ENCODE measurements at regions not wholly inside any gene's neighbourhood (a gene's known extent, or its start where the extent isn't known, plus 50 kb on each side); places are given as distances from the start of the nearest gene placed in this dataset.

- H3K4me3 ChIP-seq (replicated peaks in 1 of 2; ENCODE audit: low read depth in 1 of 2, low read length in 2 of 2): peak overlapping the region in 1 of 2 experiments; percentile 35; a peak in 2 of 4 replicates
- ChIA-PET RAD21 (ENCODE audit: low non-redundant PET in 1 of 2, low total read pairs in 2 of 2, uncharacterized antibody in 2 of 2, unreplicated experiment in 2 of 2) (interaction anchor here in 1 of 2 experiments (0.6 kb wide), 2 partner anchors 14 to 289 kb away, joined by 3 to 9 read pairs; partner anchors contain the start of gene VEGFA), POLR2A (interaction anchor here (1.1 to 2.1 kb wide), 5 partner anchors 15 to 289 kb away, joined by 4 to 10 read pairs (median 5); partner anchors contain the start of gene VEGFA), CTCF (interaction anchor here (1.0 to 1.2 kb wide), 3 partner anchors 285 to 392 kb away, joined by 3 to 5 read pairs (median 3); partner anchors contain the start of gene VEGFA)
- intact Hi-C loops (cut with micrococcal nuclease): no loop called here
- H3K36me3 ChIP-seq (ENCODE audit: control insufficient read depth in 1 of 2, insufficient read depth in 2 of 2, low read length in 2 of 2): no peaks in the 10 kb centered on the region
- H3K79me2 ChIP-seq (ENCODE audit: insufficient read depth, low read length): no peaks in the 10 kb centered on the region
- peak overlapping the region; percentile 43 for H3K9ac ChIP-seq (ENCODE audit: low read length)
- peaks cover 0 to 8% of the 10 kb centered on the region in 2 experiments; a peak in 1 of 4 replicates for H3K9me3 ChIP-seq (ENCODE audit: control insufficient read depth in 1 of 2, insufficient read depth in 1 of 2, low read depth in 1 of 2, low read length in 2 of 2)
- DNase-seq (ENCODE audit: low read depth, low spot score): peak; percentile 88
- no peaks in the 10 kb centered on the region for H3K9me2 ChIP-seq (ENCODE audit: insufficient read depth)
- BruUV-seq (replicated peaks): no TSS peak
- peak overlapping the region; percentile 71 for H3K4me2 ChIP-seq (ENCODE audit: low read length)
- H2AFZ ChIP-seq (ENCODE audit: low read depth, low read length, poor library complexity, severe bottlenecking): no peak overlapping the region
- ATAC-seq: peak; percentile 86
- no peaks in the 10 kb centered on the region for H4K20me1 ChIP-seq (ENCODE audit: insufficient read depth)
- H3K27ac ChIP-seq (ENCODE audit: low read depth, low read length): peak overlapping the region; percentile 52
- peaks cover 18 to 56% of the 10 kb centered on the region in 2 experiments for H3K4me1 ChIP-seq (ENCODE audit: control insufficient read depth in 1 of 2, insufficient read depth in 2 of 2, low read length in 2 of 2)
- H3K27me3 ChIP-seq (ENCODE audit: insufficient read depth, low read length): no peaks in the 10 kb centered on the region
- TF ChIP-seq CBX3 (IDR thresholded peaks at IDR 0.05; ENCODE audit: low read depth): no peak
- peak; percentile 63 for TF ChIP-seq TCF7L2 (IDR thresholded peaks at IDR 0.05; ENCODE audit: borderline replicate concordance, extremely low read depth, insufficient read depth, insufficient read length)
- TF ChIP-seq SRF (IDR thresholded peaks at IDR 0.05; ENCODE audit: low read depth): no peak
- TF ChIP-seq EZH2 (IDR thresholded peaks at IDR 0.05): no peak
- peak; percentile 48 for TF ChIP-seq ZBTB33 (IDR thresholded peaks at IDR 0.05; ENCODE audit: extremely low read depth, insufficient replicate concordance, low read length)
- no peak for TF ChIP-seq JUND (IDR thresholded peaks at IDR 0.05)
- no peak for TF ChIP-seq SIN3A (IDR thresholded peaks at IDR 0.05; ENCODE audit: low read depth)
- TF ChIP-seq ATF3 (IDR thresholded peaks at IDR 0.05): no peak
- TF ChIP-seq FOSL1 (IDR thresholded peaks at IDR 0.05; ENCODE audit: low read depth): no peak
- no peak for TF ChIP-seq RAD21 (IDR thresholded peaks at IDR 0.05; ENCODE audit: low read depth)
- TF ChIP-seq POLR2A (IDR thresholded peaks at IDR 0.05; ENCODE audit: borderline replicate concordance, extremely low read depth, insufficient read depth, insufficient read length): no peak
- TF ChIP-seq EGR1 (IDR thresholded peaks at IDR 0.05; ENCODE audit: low read depth): no peak
- no peak for TF ChIP-seq EZH2phosphoT487 (IDR thresholded peaks at IDR 0.05; ENCODE audit: borderline replicate concordance)
- peak; percentile 71 for TF ChIP-seq POLR2AphosphoS5 (IDR thresholded peaks at IDR 0.05; ENCODE audit: low read depth, low read length)
- peak; percentile 35 for TF ChIP-seq YY1 (IDR thresholded peaks at IDR 0.05; ENCODE audit: extremely low read depth, insufficient replicate concordance, low read depth, low read length)
- TF ChIP-seq REST (IDR thresholded peaks at IDR 0.05; ENCODE audit: low read depth): no peak
- TF ChIP-seq ZFX (IDR thresholded peaks at IDR 0.05): no peak
- no peak for TF ChIP-seq MAX (IDR thresholded peaks at IDR 0.05)
- TF ChIP-seq CTCF (IDR thresholded peaks at IDR 0.05 in 2 of 3, conservative IDR thresholded peaks at IDR 0.05 in 1 of 3; ENCODE audit: borderline replicate concordance in 1 of 3, insufficient read depth in 1 of 3, low read depth in 2 of 3, low read length in 2 of 3): no peak
These were observed 68.5 kb downstream of the MRPL14 start for GRCh38 chr6:44058617-44059358.

Data from HCT116 (cell line).